ENCODE measurements at regions not wholly inside any gene's neighbourhood (a gene's known extent, or its start where the extent isn't known, plus 50 kb on each side); places are given as distances from the start of the nearest gene placed in this dataset.

DNA sequence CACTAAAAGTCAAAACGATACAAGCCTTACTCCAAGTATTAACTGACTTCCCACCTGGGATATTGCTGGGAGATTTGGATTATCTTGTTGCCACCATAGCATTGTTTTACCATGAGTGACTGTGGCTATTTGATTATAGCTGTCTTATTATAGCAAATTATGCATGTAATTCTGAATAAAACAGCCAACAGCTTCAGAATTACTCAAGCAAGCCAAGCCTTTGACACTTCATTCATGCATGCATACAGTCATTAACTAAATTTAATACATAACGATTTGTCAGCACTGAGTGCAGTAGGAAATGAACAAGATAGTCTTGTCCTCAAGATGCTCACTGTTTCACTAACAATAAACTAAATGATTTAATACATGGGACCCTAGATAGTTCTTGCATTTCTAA is 133.0 kb upstream of the FRMD6 start:
- TF ChIP-seq, protein P1, sequence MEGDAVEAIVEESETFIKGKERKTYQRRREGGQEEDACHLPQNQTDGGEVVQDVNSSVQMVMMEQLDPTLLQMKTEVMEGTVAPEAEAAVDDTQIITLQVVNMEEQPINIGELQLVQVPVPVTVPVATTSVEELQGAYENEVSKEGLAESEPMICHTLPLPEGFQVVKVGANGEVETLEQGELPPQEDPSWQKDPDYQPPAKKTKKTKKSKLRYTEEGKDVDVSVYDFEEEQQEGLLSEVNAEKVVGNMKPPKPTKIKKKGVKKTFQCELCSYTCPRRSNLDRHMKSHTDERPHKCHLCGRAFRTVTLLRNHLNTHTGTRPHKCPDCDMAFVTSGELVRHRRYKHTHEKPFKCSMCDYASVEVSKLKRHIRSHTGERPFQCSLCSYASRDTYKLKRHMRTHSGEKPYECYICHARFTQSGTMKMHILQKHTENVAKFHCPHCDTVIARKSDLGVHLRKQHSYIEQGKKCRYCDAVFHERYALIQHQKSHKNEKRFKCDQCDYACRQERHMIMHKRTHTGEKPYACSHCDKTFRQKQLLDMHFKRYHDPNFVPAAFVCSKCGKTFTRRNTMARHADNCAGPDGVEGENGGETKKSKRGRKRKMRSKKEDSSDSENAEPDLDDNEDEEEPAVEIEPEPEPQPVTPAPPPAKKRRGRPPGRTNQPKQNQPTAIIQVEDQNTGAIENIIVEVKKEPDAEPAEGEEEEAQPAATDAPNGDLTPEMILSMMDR (IDR thresholded peaks at IDR 0.05; ENCODE audit: extremely low read depth in 1 of 2, insufficient read depth in 1 of 2, low read depth in 1 of 2, low read length in 2 of 2): no peak
- TF ChIP-seq GATA2 (IDR thresholded peaks at IDR 0.05; ENCODE audit: insufficient read depth, insufficient read length, low read depth, low read length): no peak
- no peak for TF ChIP-seq POLR2A (IDR thresholded peaks at IDR 0.05; ENCODE audit: low read depth, low read length)
- no peak for TF ChIP-seq POLR2AphosphoS5 (IDR thresholded peaks at IDR 0.05; ENCODE audit: insufficient read depth, low read depth, low read length)
- no peak for TF ChIP-seq MYC (IDR thresholded peaks at IDR 0.05; ENCODE audit: low read depth, low read length)
- TF ChIP-seq EZH2 (IDR thresholded peaks at IDR 0.05; ENCODE audit: borderline replicate concordance, low read depth, low read length, severe bottlenecking): no peak

All from endothelial cell of umbilical vein (primary cell).